ENCODE measurements at regions not wholly inside any gene's neighbourhood (a gene's known extent, or its start where the extent isn't known, plus 50 kb on each side); places are given as distances from the start of the nearest gene placed in this dataset.

DNA sequence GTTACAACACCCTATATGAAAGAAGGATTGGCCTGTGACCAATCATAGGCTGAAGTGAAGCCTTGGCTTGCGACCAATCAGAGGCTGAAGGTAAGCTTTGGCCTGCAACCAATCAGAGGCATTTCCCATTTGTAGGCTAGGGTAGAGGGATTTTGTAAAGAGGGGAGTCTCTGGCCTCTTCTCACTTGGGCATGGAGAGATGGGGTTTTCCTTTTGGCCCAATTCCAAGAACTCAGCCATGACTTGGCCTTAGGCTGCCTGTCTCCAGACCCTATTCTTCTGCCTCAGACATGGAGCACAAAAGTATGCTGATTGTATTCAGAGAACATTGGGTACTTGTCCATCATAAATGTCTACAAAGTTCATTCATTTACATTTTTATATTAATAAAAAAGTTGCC is 308.3 kb downstream of the UTRN start:
- H3K27me3 Mint-ChIP-seq (ENCODE audit: insufficient read depth, low read depth, poor library complexity) = no peaks in the 10 kb centered on the region
- no peak overlapping the region for H3K27ac Mint-ChIP-seq
- no peaks in the 10 kb centered on the region for H3K9me2 ChIP-seq (ENCODE audit: insufficient read depth)
- ATAC-seq = no peak
- H4K20me1 ChIP-seq (replicated peaks; ENCODE audit: insufficient read depth) = no peaks in the 10 kb centered on the region
- no peak overlapping the region for H3K4me3 Mint-ChIP-seq
- no peaks in the 10 kb centered on the region for H3F3A ChIP-seq (replicated peaks; ENCODE audit: low read depth)
- no peak overlapping the region for H3K4me3 ChIP-seq
- TF ChIP-seq STAT1 (IDR thresholded peaks at IDR 0.05; ENCODE audit: unreplicated experiment) (no peak), NANOG (IDR thresholded peaks at IDR 0.05; ENCODE audit: borderline replicate concordance) (no peak), POLR2AphosphoS5 (IDR thresholded peaks at IDR 0.05; ENCODE audit: low read depth) (no peak), EZH2phosphoT487 (IDR thresholded peaks at IDR 0.05; ENCODE audit: unreplicated experiment) (no peak), ZNF114 (CRISPR knock-in tag; IDR thresholded peaks at IDR 0.05) (no peak), JUNB (IDR thresholded peaks at IDR 0.05; ENCODE audit: unreplicated experiment) (no peak), ZNF331 (CRISPR knock-in tag; IDR thresholded peaks at IDR 0.05; ENCODE audit: low read depth) (no peak), EZH2 (IDR thresholded peaks at IDR 0.05; ENCODE audit: low read depth, unreplicated experiment) (no peak), CREB1 (CRISPR knock-in tag; IDR thresholded peaks at IDR 0.05; ENCODE audit: low read depth) (no peak)
- TF ChIP-seq, protein P1, sequence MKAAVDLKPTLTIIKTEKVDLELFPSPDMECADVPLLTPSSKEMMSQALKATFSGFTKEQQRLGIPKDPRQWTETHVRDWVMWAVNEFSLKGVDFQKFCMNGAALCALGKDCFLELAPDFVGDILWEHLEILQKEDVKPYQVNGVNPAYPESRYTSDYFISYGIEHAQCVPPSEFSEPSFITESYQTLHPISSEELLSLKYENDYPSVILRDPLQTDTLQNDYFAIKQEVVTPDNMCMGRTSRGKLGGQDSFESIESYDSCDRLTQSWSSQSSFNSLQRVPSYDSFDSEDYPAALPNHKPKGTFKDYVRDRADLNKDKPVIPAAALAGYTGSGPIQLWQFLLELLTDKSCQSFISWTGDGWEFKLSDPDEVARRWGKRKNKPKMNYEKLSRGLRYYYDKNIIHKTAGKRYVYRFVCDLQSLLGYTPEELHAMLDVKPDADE (IDR thresholded peaks at IDR 0.05) = no peak
- TF ChIP-seq, protein P2, sequence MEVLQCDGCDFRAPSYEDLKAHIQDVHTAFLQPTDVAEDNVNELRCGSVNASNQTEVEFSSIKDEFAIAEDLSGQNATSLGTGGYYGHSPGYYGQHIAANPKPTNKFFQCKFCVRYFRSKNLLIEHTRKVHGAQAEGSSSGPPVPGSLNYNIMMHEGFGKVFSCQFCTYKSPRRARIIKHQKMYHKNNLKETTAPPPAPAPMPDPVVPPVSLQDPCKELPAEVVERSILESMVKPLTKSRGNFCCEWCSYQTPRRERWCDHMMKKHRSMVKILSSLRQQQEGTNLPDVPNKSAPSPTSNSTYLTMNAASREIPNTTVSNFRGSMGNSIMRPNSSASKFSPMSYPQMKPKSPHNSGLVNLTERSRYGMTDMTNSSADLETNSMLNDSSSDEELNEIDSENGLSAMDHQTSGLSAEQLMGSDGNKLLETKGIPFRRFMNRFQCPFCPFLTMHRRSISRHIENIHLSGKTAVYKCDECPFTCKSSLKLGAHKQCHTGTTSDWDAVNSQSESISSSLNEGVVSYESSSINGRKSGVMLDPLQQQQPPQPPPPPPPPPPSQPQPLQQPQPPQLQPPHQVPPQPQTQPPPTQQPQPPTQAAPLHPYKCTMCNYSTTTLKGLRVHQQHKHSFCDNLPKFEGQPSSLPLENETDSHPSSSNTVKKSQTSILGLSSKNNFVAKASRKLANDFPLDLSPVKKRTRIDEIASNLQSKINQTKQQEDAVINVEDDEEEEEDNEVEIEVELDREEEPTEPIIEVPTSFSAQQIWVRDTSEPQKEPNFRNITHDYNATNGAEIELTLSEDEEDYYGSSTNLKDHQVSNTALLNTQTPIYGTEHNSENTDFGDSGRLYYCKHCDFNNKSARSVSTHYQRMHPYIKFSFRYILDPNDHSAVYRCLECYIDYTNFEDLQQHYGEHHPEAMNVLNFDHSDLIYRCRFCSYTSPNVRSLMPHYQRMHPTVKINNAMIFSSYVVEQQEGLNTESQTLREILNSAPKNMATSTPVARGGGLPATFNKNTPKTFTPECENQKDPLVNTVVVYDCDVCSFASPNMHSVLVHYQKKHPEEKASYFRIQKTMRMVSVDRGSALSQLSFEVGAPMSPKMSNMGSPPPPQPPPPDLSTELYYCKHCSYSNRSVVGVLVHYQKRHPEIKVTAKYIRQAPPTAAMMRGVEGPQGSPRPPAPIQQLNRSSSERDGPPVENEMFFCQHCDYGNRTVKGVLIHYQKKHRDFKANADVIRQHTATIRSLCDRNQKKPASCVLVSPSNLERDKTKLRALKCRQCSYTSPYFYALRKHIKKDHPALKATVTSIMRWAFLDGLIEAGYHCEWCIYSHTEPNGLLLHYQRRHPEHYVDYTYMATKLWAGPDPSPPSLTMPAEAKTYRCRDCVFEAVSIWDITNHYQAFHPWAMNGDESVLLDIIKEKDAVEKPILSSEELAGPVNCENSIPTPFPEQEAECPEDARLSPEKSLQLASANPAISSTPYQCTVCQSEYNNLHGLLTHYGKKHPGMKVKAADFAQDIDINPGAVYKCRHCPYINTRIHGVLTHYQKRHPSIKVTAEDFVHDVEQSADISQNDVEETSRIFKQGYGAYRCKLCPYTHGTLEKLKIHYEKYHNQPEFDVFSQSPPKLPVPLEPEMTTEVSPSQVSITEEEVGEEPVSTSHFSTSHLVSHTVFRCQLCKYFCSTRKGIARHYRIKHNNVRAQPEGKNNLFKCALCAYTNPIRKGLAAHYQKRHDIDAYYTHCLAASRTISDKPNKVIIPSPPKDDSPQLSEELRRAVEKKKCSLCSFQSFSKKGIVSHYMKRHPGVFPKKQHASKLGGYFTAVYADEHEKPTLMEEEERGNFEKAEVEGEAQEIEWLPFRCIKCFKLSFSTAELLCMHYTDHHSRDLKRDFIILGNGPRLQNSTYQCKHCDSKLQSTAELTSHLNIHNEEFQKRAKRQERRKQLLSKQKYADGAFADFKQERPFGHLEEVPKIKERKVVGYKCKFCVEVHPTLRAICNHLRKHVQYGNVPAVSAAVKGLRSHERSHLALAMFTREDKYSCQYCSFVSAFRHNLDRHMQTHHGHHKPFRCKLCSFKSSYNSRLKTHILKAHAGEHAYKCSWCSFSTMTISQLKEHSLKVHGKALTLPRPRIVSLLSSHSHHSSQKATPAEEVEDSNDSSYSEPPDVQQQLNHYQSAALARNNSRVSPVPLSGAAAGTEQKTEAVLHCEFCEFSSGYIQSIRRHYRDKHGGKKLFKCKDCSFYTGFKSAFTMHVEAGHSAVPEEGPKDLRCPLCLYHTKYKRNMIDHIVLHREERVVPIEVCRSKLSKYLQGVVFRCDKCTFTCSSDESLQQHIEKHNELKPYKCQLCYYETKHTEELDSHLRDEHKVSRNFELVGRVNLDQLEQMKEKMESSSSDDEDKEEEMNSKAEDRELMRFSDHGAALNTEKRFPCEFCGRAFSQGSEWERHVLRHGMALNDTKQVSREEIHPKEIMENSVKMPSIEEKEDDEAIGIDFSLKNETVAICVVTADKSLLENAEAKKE (CRISPR knock-in tag; IDR thresholded peaks at IDR 0.05) = no peak
- TF ChIP-seq, protein P3, sequence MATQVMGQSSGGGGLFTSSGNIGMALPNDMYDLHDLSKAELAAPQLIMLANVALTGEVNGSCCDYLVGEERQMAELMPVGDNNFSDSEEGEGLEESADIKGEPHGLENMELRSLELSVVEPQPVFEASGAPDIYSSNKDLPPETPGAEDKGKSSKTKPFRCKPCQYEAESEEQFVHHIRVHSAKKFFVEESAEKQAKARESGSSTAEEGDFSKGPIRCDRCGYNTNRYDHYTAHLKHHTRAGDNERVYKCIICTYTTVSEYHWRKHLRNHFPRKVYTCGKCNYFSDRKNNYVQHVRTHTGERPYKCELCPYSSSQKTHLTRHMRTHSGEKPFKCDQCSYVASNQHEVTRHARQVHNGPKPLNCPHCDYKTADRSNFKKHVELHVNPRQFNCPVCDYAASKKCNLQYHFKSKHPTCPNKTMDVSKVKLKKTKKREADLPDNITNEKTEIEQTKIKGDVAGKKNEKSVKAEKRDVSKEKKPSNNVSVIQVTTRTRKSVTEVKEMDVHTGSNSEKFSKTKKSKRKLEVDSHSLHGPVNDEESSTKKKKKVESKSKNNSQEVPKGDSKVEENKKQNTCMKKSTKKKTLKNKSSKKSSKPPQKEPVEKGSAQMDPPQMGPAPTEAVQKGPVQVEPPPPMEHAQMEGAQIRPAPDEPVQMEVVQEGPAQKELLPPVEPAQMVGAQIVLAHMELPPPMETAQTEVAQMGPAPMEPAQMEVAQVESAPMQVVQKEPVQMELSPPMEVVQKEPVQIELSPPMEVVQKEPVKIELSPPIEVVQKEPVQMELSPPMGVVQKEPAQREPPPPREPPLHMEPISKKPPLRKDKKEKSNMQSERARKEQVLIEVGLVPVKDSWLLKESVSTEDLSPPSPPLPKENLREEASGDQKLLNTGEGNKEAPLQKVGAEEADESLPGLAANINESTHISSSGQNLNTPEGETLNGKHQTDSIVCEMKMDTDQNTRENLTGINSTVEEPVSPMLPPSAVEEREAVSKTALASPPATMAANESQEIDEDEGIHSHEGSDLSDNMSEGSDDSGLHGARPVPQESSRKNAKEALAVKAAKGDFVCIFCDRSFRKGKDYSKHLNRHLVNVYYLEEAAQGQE (IDR thresholded peaks at IDR 0.05; ENCODE audit: unreplicated experiment) = no peak
- TF ChIP-seq, protein P4, sequence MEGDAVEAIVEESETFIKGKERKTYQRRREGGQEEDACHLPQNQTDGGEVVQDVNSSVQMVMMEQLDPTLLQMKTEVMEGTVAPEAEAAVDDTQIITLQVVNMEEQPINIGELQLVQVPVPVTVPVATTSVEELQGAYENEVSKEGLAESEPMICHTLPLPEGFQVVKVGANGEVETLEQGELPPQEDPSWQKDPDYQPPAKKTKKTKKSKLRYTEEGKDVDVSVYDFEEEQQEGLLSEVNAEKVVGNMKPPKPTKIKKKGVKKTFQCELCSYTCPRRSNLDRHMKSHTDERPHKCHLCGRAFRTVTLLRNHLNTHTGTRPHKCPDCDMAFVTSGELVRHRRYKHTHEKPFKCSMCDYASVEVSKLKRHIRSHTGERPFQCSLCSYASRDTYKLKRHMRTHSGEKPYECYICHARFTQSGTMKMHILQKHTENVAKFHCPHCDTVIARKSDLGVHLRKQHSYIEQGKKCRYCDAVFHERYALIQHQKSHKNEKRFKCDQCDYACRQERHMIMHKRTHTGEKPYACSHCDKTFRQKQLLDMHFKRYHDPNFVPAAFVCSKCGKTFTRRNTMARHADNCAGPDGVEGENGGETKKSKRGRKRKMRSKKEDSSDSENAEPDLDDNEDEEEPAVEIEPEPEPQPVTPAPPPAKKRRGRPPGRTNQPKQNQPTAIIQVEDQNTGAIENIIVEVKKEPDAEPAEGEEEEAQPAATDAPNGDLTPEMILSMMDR (conservative IDR thresholded peaks at IDR 0.05; ENCODE audit: low read depth in 2 of 2) = no peak
- H2AFZ ChIP-seq = no peak overlapping the region
- H3K27me3 ChIP-seq (ENCODE audit: insufficient read depth) = no peaks in the 10 kb centered on the region
- H3K4me1 ChIP-seq (ENCODE audit: insufficient read depth) = peaks cover 22% of the 10 kb centered on the region
- peaks cover 57% of the 10 kb centered on the region for H3K79me2 ChIP-seq (replicated peaks; ENCODE audit: insufficient read depth)
- H3K27ac ChIP-seq (ENCODE audit: low read depth) = no peak overlapping the region
- no peak overlapping the region for H3K4me2 ChIP-seq
- peaks cover 5% of the 10 kb centered on the region; the same call in 1 of the 3 replicates for H3K9me3 Mint-ChIP-seq
- no peaks in the 10 kb centered on the region for H3K36me3 ChIP-seq (ENCODE audit: insufficient read depth)
- H3K4me1 Mint-ChIP-seq = peaks cover 2% of the 10 kb centered on the region; the same call in 1 of the 3 replicates
- DNase-seq (ENCODE audit: low spot score) = no peak
- peaks cover 14% of the 10 kb centered on the region for H3K36me3 Mint-ChIP-seq (ENCODE audit: low read depth)

All from GM23338 (cell line).